Tibial nerve (tissue), 4 donors: ENCODE measurements at regions not wholly inside any gene's neighbourhood (a gene's known extent, or its start where the extent isn't known, plus 50 kb on each side); places are given as distances from the start of the nearest gene placed in this dataset.

Experiments used
- EP300 ChIP-seq, 2 donors: sonication (generic); formaldehyde crosslinking; IDR thresholded peaks; one replicate each; pipeline ENCODE4 v1.6.1; 2017; ENCODE audit warnings: antibody characterized with exemption in 2 of 2, mild to moderate bottlenecking in 1 of 2
- POLR2A ChIP-seq, 2 donors: fragments of 450-650 bp; IDR thresholded peaks; one replicate each; pipeline ENCODE4 v1.6.1; 2017; ENCODE audit warnings: antibody characterized with exemption in 2 of 2, mild to moderate bottlenecking in 2 of 2, moderate library complexity in 2 of 2
- TF ChIP-seq, protein P1 (sequence below), 5 experiments: fragments of 200-600 bp in 3 of 5; fragments of 450-650 bp in 2 of 5; sonication (generic) in 3 of 5; IDR thresholded peaks; one replicate each; pipeline ENCODE4 v1.5.1; 2016 to 2019; ENCODE audit warnings: antibody characterized with exemption in 5 of 5, mild to moderate bottlenecking in 3 of 5, moderate library complexity in 2 of 5

DNA sequence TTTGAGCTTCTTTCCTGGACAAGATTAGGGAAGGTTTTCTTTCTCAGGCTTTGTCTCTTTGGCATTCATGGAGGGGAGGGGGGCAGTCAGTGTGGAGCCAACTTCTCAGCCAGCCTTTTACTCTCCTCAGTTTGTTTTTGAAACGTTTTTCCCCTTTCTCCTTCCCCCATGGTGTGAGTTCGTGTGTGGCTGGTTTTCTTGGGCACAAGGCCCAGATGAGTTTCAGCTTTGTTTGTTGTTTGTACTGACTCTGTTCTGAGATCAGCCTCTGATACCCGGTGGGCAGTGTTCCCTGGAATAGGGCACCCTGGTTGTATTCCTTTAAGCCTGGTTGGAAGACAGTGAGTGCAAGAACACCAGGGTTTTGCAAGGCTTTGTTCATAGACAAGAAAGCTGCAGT lies 168.2 kb upstream of the RARB start:
- TF ChIP-seq, protein P1, sequence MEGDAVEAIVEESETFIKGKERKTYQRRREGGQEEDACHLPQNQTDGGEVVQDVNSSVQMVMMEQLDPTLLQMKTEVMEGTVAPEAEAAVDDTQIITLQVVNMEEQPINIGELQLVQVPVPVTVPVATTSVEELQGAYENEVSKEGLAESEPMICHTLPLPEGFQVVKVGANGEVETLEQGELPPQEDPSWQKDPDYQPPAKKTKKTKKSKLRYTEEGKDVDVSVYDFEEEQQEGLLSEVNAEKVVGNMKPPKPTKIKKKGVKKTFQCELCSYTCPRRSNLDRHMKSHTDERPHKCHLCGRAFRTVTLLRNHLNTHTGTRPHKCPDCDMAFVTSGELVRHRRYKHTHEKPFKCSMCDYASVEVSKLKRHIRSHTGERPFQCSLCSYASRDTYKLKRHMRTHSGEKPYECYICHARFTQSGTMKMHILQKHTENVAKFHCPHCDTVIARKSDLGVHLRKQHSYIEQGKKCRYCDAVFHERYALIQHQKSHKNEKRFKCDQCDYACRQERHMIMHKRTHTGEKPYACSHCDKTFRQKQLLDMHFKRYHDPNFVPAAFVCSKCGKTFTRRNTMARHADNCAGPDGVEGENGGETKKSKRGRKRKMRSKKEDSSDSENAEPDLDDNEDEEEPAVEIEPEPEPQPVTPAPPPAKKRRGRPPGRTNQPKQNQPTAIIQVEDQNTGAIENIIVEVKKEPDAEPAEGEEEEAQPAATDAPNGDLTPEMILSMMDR (IDR thresholded peaks at IDR 0.05), result no peak
- TF ChIP-seq EP300 (IDR thresholded peaks at IDR 0.05) (no peak), POLR2A (IDR thresholded peaks at IDR 0.05) (no peak)
